ENCODE measurements at regions not wholly inside any gene's neighbourhood (a gene's known extent, or its start where the extent isn't known, plus 50 kb on each side); places are given as distances from the start of the nearest gene placed in this dataset.

DNA sequence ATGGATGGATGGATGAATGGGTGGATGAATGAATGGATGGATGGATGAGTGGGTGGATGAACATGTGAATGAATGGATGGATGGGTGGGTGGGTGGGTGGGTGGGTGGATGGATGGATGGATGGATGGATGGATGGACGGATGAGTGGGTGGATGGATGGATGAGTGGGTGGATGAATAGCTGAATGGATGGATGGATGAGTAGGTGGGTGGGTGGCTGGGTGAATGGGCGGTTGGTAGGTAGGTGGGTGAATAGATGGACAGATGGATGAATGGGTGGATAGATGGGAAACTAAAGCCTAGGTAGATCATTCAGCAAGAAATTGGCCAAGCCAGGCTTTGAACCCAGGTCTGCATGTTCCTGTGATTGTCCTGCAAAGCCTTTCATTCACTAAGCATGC is 155.6 kb downstream of the WNT5A start:
- no peaks in the 10 kb centered on the region for H3K4me1 ChIP-seq (ENCODE audit: insufficient read depth, low read length, poor library complexity, severe bottlenecking)
- H3K79me2 ChIP-seq (ENCODE audit: insufficient read depth, low read length) = no peaks in the 10 kb centered on the region
- no peaks in the 10 kb centered on the region for H3K36me3 ChIP-seq (ENCODE audit: insufficient read depth, low read length)
- no peak for TF ChIP-seq EZH2phosphoT487 (IDR thresholded peaks at IDR 0.05; ENCODE audit: borderline replicate concordance)
- TF ChIP-seq, protein P1, sequence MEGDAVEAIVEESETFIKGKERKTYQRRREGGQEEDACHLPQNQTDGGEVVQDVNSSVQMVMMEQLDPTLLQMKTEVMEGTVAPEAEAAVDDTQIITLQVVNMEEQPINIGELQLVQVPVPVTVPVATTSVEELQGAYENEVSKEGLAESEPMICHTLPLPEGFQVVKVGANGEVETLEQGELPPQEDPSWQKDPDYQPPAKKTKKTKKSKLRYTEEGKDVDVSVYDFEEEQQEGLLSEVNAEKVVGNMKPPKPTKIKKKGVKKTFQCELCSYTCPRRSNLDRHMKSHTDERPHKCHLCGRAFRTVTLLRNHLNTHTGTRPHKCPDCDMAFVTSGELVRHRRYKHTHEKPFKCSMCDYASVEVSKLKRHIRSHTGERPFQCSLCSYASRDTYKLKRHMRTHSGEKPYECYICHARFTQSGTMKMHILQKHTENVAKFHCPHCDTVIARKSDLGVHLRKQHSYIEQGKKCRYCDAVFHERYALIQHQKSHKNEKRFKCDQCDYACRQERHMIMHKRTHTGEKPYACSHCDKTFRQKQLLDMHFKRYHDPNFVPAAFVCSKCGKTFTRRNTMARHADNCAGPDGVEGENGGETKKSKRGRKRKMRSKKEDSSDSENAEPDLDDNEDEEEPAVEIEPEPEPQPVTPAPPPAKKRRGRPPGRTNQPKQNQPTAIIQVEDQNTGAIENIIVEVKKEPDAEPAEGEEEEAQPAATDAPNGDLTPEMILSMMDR (conservative IDR thresholded peaks at IDR 0.05; ENCODE audit: low read length) = no peak
- no peaks in the 10 kb centered on the region for H4K20me1 ChIP-seq (ENCODE audit: insufficient read depth, low read length, poor library complexity, severe bottlenecking)
- no peak overlapping the region for H2AFZ ChIP-seq (ENCODE audit: low read length)
- H3K9ac ChIP-seq (ENCODE audit: low read depth, low read length, poor library complexity, severe bottlenecking) = no peak overlapping the region
- no peak overlapping the region for H3K4me3 ChIP-seq (ENCODE audit: low read length, poor library complexity, severe bottlenecking)
- H3K9me2 ChIP-seq (replicated peaks; ENCODE audit: low read depth, low read length) = no peaks in the 10 kb centered on the region
- no peaks in the 10 kb centered on the region for H3K27me3 ChIP-seq (ENCODE audit: insufficient read depth, low read length, poor library complexity, severe bottlenecking)
- H3K4me2 ChIP-seq (ENCODE audit: low read depth, low read length, poor library complexity, severe bottlenecking) = no peak overlapping the region
- H3K9me3 ChIP-seq (ENCODE audit: insufficient read depth, low read depth, low read length) = no peaks in the 10 kb centered on the region
- no peaks in the 10 kb centered on the region for H3F3A ChIP-seq (ENCODE audit: low read depth)

DNA sequence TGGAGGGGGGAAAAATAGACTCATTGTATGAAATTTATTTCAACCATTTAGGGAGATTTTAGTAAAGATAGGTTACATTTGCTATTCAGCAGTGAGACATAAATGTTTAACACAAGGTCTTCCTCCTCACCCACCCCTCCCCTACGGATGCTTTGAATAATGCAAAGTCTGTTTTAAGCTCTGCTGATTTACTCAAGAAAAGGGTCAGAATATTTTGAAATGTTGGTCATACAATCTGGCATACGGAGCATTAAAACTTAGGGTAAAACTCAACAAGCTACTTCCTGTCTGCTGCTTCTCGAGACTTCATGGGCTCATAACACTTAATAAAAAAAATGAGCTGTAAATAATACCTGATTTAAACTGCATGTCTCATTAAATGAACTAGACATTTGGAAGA is 156.3 kb downstream of the WNT5A start:
- H4K20me1 ChIP-seq (ENCODE audit: insufficient read depth, low read length, poor library complexity, severe bottlenecking) = no peaks in the 10 kb centered on the region
- H3K9ac ChIP-seq (ENCODE audit: low read depth, low read length, poor library complexity, severe bottlenecking) = no peak overlapping the region
- no peaks in the 10 kb centered on the region for H3K9me3 ChIP-seq (ENCODE audit: insufficient read depth, low read depth, low read length)
- H2AFZ ChIP-seq (ENCODE audit: low read length) = no peak overlapping the region
- H3F3A ChIP-seq (ENCODE audit: low read depth) = no peaks in the 10 kb centered on the region
- H3K9me2 ChIP-seq (replicated peaks; ENCODE audit: low read depth, low read length) = no peaks in the 10 kb centered on the region
- H3K4me2 ChIP-seq (ENCODE audit: low read depth, low read length, poor library complexity, severe bottlenecking) = no peak overlapping the region
- H3K4me1 ChIP-seq (ENCODE audit: insufficient read depth, low read length, poor library complexity, severe bottlenecking) = no peaks in the 10 kb centered on the region
- no peaks in the 10 kb centered on the region for H3K36me3 ChIP-seq (ENCODE audit: insufficient read depth, low read length)
- no peaks in the 10 kb centered on the region for H3K79me2 ChIP-seq (ENCODE audit: insufficient read depth, low read length)
- no peaks in the 10 kb centered on the region for H3K27me3 ChIP-seq (ENCODE audit: insufficient read depth, low read length, poor library complexity, severe bottlenecking)
- no peak for TF ChIP-seq EZH2phosphoT487 (IDR thresholded peaks at IDR 0.05; ENCODE audit: borderline replicate concordance)
- TF ChIP-seq, protein P1 (conservative IDR thresholded peaks at IDR 0.05; ENCODE audit: low read length) = no peak
- H3K4me3 ChIP-seq (ENCODE audit: low read length, poor library complexity, severe bottlenecking) = no peak overlapping the region

DNA sequence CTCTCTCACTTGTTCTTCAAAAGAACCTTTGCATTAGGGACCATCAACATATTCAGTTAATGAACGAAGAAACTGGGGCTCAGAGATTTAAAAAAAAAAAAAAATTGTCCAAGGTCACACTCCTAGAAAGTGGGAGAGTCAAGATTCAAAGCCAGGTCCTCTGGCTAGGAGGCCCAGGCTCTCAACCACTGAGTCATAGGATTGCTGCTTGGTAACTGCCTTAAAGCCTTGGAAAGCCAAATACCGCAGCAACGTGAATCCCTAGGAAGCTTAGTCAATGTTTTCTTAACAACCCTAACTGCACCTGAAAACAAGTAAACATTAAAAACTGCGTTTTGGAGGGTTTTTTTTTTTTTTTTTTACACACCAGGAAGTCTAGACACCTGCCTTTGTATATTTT is 156.8 kb downstream of the WNT5A start:
- no peaks in the 10 kb centered on the region for H3F3A ChIP-seq (ENCODE audit: low read depth)
- H3K4me1 ChIP-seq (ENCODE audit: insufficient read depth, low read length, poor library complexity, severe bottlenecking) = no peaks in the 10 kb centered on the region
- H3K79me2 ChIP-seq (ENCODE audit: insufficient read depth, low read length) = no peaks in the 10 kb centered on the region
- no peaks in the 10 kb centered on the region for H3K9me3 ChIP-seq (ENCODE audit: insufficient read depth, low read depth, low read length)
- no peaks in the 10 kb centered on the region for H3K27me3 ChIP-seq (ENCODE audit: insufficient read depth, low read length, poor library complexity, severe bottlenecking)
- no peak overlapping the region for H3K4me2 ChIP-seq (ENCODE audit: low read depth, low read length, poor library complexity, severe bottlenecking)
- no peaks in the 10 kb centered on the region for H3K9me2 ChIP-seq (replicated peaks; ENCODE audit: low read depth, low read length)
- no peaks in the 10 kb centered on the region for H3K36me3 ChIP-seq (ENCODE audit: insufficient read depth, low read length)
- no peaks in the 10 kb centered on the region for H4K20me1 ChIP-seq (ENCODE audit: insufficient read depth, low read length, poor library complexity, severe bottlenecking)
- TF ChIP-seq, protein P1 (conservative IDR thresholded peaks at IDR 0.05; ENCODE audit: low read length) = no peak
- no peak for TF ChIP-seq EZH2phosphoT487 (IDR thresholded peaks at IDR 0.05; ENCODE audit: borderline replicate concordance)
- H3K9ac ChIP-seq (ENCODE audit: low read depth, low read length, poor library complexity, severe bottlenecking) = no peak overlapping the region
- H2AFZ ChIP-seq (ENCODE audit: low read length) = no peak overlapping the region
- H3K4me3 ChIP-seq (ENCODE audit: low read length, poor library complexity, severe bottlenecking) = no peak overlapping the region

All from Loucy (cell line).